Neural cell (in vitro differentiated cells): ENCODE measurements at regions not wholly inside any gene's neighbourhood (a gene's known extent, or its start where the extent isn't known, plus 50 kb on each side); places are given as distances from the start of the nearest gene placed in this dataset.

Source experiments
- H2AFZ ChIP-seq: fragments of 200-600, 300-800 bp; sonication (generic), shearing (Covaris generic); 2 replicates; pipeline ENCODE4 v1.6.0; 2014; ENCODE audit warnings: low read depth, mild to moderate bottlenecking, antibody characterized with exemption, low read length, moderate library complexity
- H3F3A ChIP-seq: fragments of 200-600 bp; shearing (Covaris generic); 2 replicates; pipeline ENCODE4 v1.6.1; 2016; ENCODE audit warnings: mild to moderate bottlenecking, moderate library complexity, mixed read lengths, antibody characterized with exemption, low read length; ENCODE audit not compliant: insufficient read depth, poor library complexity, severe bottlenecking
- H3K27ac ChIP-seq: fragments of 200-600, 300-800 bp; sonication (generic), shearing (Covaris generic); 2 replicates; pipeline ENCODE4 v1.5.1; 2014; ENCODE audit warnings: mild to moderate bottlenecking, low read length, moderate library complexity
- H3K27me3 ChIP-seq: fragments of 300-800, 200-600 bp; sonication (generic), shearing (Covaris generic); 2 replicates; pipeline ENCODE4 v1.6.0; 2014; ENCODE audit warnings: mild to moderate bottlenecking, low read depth, low read length, moderate library complexity; ENCODE audit not compliant: insufficient read depth
- H3K36me3 ChIP-seq: fragments of 300-800, 200-600 bp; sonication (generic), shearing (Covaris generic); 2 replicates; pipeline ENCODE4 v1.5.1; 2014; ENCODE audit warnings: mild to moderate bottlenecking, antibody characterized with exemption, low read length, moderate library complexity; ENCODE audit not compliant: insufficient read depth
- H3K4me2 ChIP-seq: fragments of 300-800, 200-600 bp; sonication (generic), shearing (Covaris generic); 2 replicates; pipeline ENCODE4 v1.6.0; 2014; ENCODE audit warnings: mild to moderate bottlenecking, low read length
- H3K4me3 ChIP-seq: fragments of 300-800, 200-600 bp; sonication (generic), shearing (Covaris generic); 2 replicates; pipeline ENCODE4 v1.5.1; 2014; ENCODE audit warnings: mild to moderate bottlenecking, low read length, moderate library complexity
- H3K79me2 ChIP-seq: fragments of 200-600 bp; shearing (Covaris generic); replicated peaks from 2 replicates; pipeline ENCODE4 v1.6.0; 2014; ENCODE audit warnings: mild to moderate bottlenecking, low read length, moderate library complexity; ENCODE audit not compliant: insufficient read depth
- H3K9ac ChIP-seq: fragments of 300-800, 200-600 bp; sonication (generic), shearing (Covaris generic); 2 replicates; pipeline ENCODE4 v1.6.1; 2016; ENCODE audit warnings: mild to moderate bottlenecking, low read length, mixed read lengths
- H3K9me2 ChIP-seq: fragments of 200-600 bp; shearing (Covaris generic); 2 replicates; pipeline ENCODE4 v1.6.1; 2016; ENCODE audit warnings: mild to moderate bottlenecking, low read length, mixed read lengths; ENCODE audit not compliant: insufficient read depth
- H3K9me3 ChIP-seq: fragments of 200-600, 300-800 bp; sonication (generic), shearing (Covaris generic); 2 replicates; pipeline ENCODE4 v1.6.1; 2016; ENCODE audit warnings: mild to moderate bottlenecking, mixed run types, low read length, moderate library complexity, mixed read lengths
- H4K20me1 ChIP-seq: fragments of 200-600 bp; shearing (Covaris generic); 2 replicates; pipeline ENCODE4 v1.6.1; 2016; ENCODE audit warnings: mild to moderate bottlenecking, mixed run types; ENCODE audit not compliant: insufficient read depth
- EP300 ChIP-seq: fragments of 450-650 bp; conservative IDR thresholded peaks from 2 replicates; pipeline ENCODE4 v1.6.1; 2014; ENCODE audit warnings: antibody characterized with exemption, mild to moderate bottlenecking, moderate library complexity; ENCODE audit not compliant: poor library complexity, severe bottlenecking
- EZH2 ChIP-seq: fragments of 200-600, 300-800 bp; shearing (Covaris generic), sonication (generic); IDR thresholded peaks from 2 replicates; pipeline ENCODE4 v1.6.1; 2014; ENCODE audit warnings: antibody characterized with exemption, low read length, borderline replicate concordance, mild to moderate bottlenecking; ENCODE audit not compliant: insufficient read depth, poor library complexity, severe bottlenecking
- MXI1 ChIP-seq: fragments of 450-650 bp; conservative IDR thresholded peaks from 2 replicates; pipeline ENCODE4 v1.6.1; 2014; ENCODE audit warnings: antibody characterized with exemption, mild to moderate bottlenecking; ENCODE audit not compliant: poor library complexity, severe bottlenecking
- POLR2AphosphoS5 ChIP-seq: IDR thresholded peaks from 2 replicates; pipeline ENCODE4 v1.6.1; 2012
- RAD21 ChIP-seq: fragments of 450-650 bp; conservative IDR thresholded peaks from 2 replicates; pipeline ENCODE4 v1.6.1; 2014; ENCODE audit warnings: antibody characterized with exemption, mild to moderate bottlenecking, moderate library complexity
- SMC3 ChIP-seq: fragments of 450-650 bp; conservative IDR thresholded peaks from 2 replicates; pipeline ENCODE4 v1.6.1; 2014; ENCODE audit warnings: antibody characterized with exemption, mild to moderate bottlenecking, moderate library complexity; ENCODE audit not compliant: poor library complexity
- TAF1 ChIP-seq: IDR thresholded peaks from 2 replicates; pipeline ENCODE4 v1.6.1; 2012; ENCODE audit warnings: low read depth
- TF ChIP-seq, protein P1 (sequence below): fragments of 450-650 bp; IDR thresholded peaks from 2 replicates; pipeline ENCODE4 v1.5.1; 2014; ENCODE audit warnings: antibody characterized with exemption, mild to moderate bottlenecking, moderate library complexity; ENCODE audit not compliant: poor library complexity, severe bottlenecking
- TF ChIP-seq, protein P2 (sequence below): IDR thresholded peaks from 2 replicates; pipeline ENCODE4 v1.6.1; 2012; ENCODE audit warnings: borderline replicate concordance

DNA sequence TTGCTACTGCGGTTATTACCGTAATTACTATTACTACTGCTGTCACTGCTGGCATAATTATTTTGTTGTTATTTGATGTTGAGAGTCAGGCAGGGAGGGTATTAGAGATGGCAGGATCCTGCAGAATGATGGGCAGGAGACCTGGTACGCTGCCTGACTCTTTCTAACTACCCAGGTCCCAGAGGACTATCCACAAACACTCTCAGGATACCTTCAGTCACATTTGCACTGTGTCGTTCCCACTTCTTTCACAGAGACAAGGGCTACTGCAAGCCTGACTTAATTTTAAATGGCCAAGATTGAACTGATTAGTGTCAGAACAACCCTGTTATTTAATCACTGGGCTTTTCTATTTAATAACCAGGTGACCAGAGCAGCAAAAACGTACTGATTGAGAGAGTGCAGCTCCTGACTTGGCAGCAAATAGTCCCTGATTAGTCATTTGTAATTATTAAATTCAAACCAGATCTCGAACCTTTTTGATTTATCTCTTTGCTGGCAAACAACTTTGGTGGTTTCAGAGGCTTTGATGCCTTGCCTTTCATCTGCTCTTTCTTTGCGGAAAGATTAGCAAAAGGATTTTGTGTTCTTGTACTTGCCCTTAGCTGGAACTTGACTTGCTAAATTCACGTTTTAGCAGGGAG is 88.8 kb upstream of the ARHGEF3 start:
- H3K27ac ChIP-seq, result no peak overlapping the region
- H3K9ac ChIP-seq, result no peak overlapping the region
- H3F3A ChIP-seq, result no peaks in the 10 kb centered on the region
- H3K4me2 ChIP-seq, result no peak overlapping the region
- no peaks in the 10 kb centered on the region for H3K27me3 ChIP-seq
- H3K36me3 ChIP-seq, result no peaks in the 10 kb centered on the region
- H4K20me1 ChIP-seq, result no peaks in the 10 kb centered on the region
- H3K9me2 ChIP-seq, result no peaks in the 10 kb centered on the region
- TF ChIP-seq, protein P1, sequence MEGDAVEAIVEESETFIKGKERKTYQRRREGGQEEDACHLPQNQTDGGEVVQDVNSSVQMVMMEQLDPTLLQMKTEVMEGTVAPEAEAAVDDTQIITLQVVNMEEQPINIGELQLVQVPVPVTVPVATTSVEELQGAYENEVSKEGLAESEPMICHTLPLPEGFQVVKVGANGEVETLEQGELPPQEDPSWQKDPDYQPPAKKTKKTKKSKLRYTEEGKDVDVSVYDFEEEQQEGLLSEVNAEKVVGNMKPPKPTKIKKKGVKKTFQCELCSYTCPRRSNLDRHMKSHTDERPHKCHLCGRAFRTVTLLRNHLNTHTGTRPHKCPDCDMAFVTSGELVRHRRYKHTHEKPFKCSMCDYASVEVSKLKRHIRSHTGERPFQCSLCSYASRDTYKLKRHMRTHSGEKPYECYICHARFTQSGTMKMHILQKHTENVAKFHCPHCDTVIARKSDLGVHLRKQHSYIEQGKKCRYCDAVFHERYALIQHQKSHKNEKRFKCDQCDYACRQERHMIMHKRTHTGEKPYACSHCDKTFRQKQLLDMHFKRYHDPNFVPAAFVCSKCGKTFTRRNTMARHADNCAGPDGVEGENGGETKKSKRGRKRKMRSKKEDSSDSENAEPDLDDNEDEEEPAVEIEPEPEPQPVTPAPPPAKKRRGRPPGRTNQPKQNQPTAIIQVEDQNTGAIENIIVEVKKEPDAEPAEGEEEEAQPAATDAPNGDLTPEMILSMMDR, result no peak
- TF ChIP-seq POLR2AphosphoS5, result no peak
- no peak for TF ChIP-seq EZH2
- no peak for TF ChIP-seq TAF1
- no peak for TF ChIP-seq EP300
- no peak for TF ChIP-seq RAD21
- no peak for TF ChIP-seq SMC3
- no peak overlapping the region for H3K4me3 ChIP-seq
- no peak overlapping the region for H2AFZ ChIP-seq
- no peaks in the 10 kb centered on the region for H3K79me2 ChIP-seq
- H3K9me3 ChIP-seq, result no peaks in the 10 kb centered on the region

DNA sequence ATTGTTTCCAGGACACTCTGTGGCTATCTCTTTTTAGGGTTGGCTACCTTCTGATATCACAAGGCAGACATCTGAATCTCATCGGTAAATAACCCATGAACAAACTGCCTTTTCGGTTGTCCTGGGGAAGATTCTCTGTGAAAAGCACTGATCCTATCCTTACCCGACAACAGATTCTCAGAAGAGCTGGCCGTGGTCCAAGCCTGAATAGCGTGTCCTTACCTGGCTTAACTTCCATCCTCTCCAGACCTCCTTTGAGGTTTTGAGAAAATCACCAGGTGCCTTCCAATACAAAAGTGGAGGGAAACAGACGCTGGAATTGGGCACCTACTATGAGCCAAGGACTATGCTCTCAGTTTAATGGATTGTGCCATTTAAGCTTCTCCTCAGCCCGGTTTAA is 87.4 kb upstream of the ARHGEF3 start:
- H3K4me3 ChIP-seq, result no peak overlapping the region
- H3K4me2 ChIP-seq, result no peak overlapping the region
- no peaks in the 10 kb centered on the region for H3K79me2 ChIP-seq
- H3K9ac ChIP-seq, result no peak overlapping the region
- no peaks in the 10 kb centered on the region for H3F3A ChIP-seq
- H4K20me1 ChIP-seq, result no peaks in the 10 kb centered on the region
- H3K27me3 ChIP-seq, result no peaks in the 10 kb centered on the region
- H3K9me3 ChIP-seq, result no peaks in the 10 kb centered on the region
- no peaks in the 10 kb centered on the region for H3K36me3 ChIP-seq
- H2AFZ ChIP-seq, result no peak overlapping the region
- TF ChIP-seq, protein P1, result no peak
- TF ChIP-seq, protein P2, sequence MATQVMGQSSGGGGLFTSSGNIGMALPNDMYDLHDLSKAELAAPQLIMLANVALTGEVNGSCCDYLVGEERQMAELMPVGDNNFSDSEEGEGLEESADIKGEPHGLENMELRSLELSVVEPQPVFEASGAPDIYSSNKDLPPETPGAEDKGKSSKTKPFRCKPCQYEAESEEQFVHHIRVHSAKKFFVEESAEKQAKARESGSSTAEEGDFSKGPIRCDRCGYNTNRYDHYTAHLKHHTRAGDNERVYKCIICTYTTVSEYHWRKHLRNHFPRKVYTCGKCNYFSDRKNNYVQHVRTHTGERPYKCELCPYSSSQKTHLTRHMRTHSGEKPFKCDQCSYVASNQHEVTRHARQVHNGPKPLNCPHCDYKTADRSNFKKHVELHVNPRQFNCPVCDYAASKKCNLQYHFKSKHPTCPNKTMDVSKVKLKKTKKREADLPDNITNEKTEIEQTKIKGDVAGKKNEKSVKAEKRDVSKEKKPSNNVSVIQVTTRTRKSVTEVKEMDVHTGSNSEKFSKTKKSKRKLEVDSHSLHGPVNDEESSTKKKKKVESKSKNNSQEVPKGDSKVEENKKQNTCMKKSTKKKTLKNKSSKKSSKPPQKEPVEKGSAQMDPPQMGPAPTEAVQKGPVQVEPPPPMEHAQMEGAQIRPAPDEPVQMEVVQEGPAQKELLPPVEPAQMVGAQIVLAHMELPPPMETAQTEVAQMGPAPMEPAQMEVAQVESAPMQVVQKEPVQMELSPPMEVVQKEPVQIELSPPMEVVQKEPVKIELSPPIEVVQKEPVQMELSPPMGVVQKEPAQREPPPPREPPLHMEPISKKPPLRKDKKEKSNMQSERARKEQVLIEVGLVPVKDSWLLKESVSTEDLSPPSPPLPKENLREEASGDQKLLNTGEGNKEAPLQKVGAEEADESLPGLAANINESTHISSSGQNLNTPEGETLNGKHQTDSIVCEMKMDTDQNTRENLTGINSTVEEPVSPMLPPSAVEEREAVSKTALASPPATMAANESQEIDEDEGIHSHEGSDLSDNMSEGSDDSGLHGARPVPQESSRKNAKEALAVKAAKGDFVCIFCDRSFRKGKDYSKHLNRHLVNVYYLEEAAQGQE, result no peak
- TF ChIP-seq TAF1, result no peak
- TF ChIP-seq RAD21, result no peak
- no peak for TF ChIP-seq EP300
- no peak for TF ChIP-seq SMC3
- TF ChIP-seq MXI1, result no peak
- TF ChIP-seq EZH2, result no peak
- TF ChIP-seq POLR2AphosphoS5, result no peak
- no peak overlapping the region for H3K27ac ChIP-seq
- H3K9me2 ChIP-seq, result no peaks in the 10 kb centered on the region
